A549 (cell line): ENCODE measurements at regions not wholly inside any gene's neighbourhood (a gene's known extent, or its start where the extent isn't known, plus 50 kb on each side); places are given as distances from the start of the nearest gene placed in this dataset.

ENCODE experiments used
- BCL3 ChIP-seq: fragments of >200 bp; sonication (Bioruptor Twin); formaldehyde crosslinking; IDR thresholded peaks from 3 replicates; pipeline ENCODE4 v1.6.1; 2016
- CHD4 ChIP-seq: fragments of 200-600 bp; sonication (generic); IDR thresholded peaks from 2 replicates; pipeline ENCODE4 v1.6.1; 2016; ENCODE audit warnings: antibody characterized with exemption, mild to moderate bottlenecking, borderline replicate concordance
- CTCF ChIP-seq: fragments of >200 bp; sonication (Bioruptor Twin); formaldehyde crosslinking; IDR thresholded peaks from 3 replicates; pipeline ENCODE4 v1.5.1; 2016
- EHMT2 ChIP-seq: fragments of 200-600 bp; sonication (generic); IDR thresholded peaks from 2 replicates; pipeline ENCODE4 v1.6.1; 2016; ENCODE audit warnings: antibody characterized with exemption, low read depth, mild to moderate bottlenecking, moderate library complexity
- KDM5A ChIP-seq: fragments of 200-600 bp; sonication (generic); IDR thresholded peaks from 2 replicates; pipeline ENCODE4 v1.6.1; 2016; ENCODE audit warnings: antibody characterized with exemption, mild to moderate bottlenecking
- MAX ChIP-seq: IDR thresholded peaks from 2 replicates; pipeline ENCODE4 v1.6.1; 2012
- RCOR1 ChIP-seq: fragments of 150-350 bp; IDR thresholded peaks from 2 replicates; pipeline ENCODE4 v1.6.1; 2014; ENCODE audit warnings: antibody characterized with exemption, low read length, low read depth
- RFX5 ChIP-seq: fragments of 450-650 bp; IDR thresholded peaks from 2 replicates; pipeline ENCODE4 v1.7.1; 2014; ENCODE audit warnings: antibody characterized with exemption, mild to moderate bottlenecking, moderate library complexity
- RNF2 ChIP-seq: fragments of 200-600 bp; sonication (generic); IDR thresholded peaks from 2 replicates; pipeline ENCODE4 v1.6.1; 2016; ENCODE audit warnings: low read depth, mild to moderate bottlenecking, antibody characterized with exemption, moderate library complexity, borderline replicate concordance
- ZNF302 ChIP-seq: fragments of 250-450 bp; sonication (Bioruptor Pico); IDR thresholded peaks from 2 replicates; pipeline ENCODE4 v1.9.0; 2021; ENCODE audit warnings: inconsistent platforms, mild to moderate bottlenecking, moderate library complexity

- TF ChIP-seq CTCF (no peak), RNF2 (no peak), BCL3 (no peak), EHMT2 (no peak), MAX (no peak), KDM5A (no peak), CHD4 (no peak), ZNF302 (no peak), RFX5 (no peak), RCOR1 (no peak)
Observed at GRCh38 chr7:9516662-9517061, 1083.3 kb downstream of the NXPH1 start.
